ENCODE measurements at regions not wholly inside any gene's neighbourhood (a gene's known extent, or its start where the extent isn't known, plus 50 kb on each side); places are given as distances from the start of the nearest gene placed in this dataset.
"Not testable (repeated sequence)": the region's sequence is repeated elsewhere in the genome, so short reads cannot be mapped to it uniquely, and the experiment has no call there.

DNA sequence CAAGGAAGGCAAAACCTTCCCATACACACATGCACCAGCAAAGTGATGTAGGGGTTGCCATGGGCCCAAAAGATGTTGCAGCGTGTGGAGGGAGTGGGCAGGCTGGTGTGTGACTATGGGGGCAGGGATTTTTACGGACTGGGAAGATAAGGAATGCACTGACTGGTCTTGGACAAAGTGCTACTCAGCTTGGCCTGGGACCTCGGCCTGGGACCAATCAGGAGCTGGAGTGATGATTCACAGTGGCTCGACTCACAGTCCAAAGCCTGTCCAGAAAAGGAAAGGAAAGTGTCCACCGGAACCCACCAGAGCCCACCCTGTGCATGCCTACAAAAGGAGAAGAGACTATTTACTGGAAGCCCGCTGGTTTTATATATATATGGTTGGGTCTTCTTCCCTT, 567.0 kb upstream of the GNPDA2 start:
- H3K4me3 ChIP-seq (ENCODE audit: low read depth, low read length): no peak overlapping the region
- H3K4me1 ChIP-seq: no peaks in the 10 kb centered on the region
- TF ChIP-seq, protein P1, sequence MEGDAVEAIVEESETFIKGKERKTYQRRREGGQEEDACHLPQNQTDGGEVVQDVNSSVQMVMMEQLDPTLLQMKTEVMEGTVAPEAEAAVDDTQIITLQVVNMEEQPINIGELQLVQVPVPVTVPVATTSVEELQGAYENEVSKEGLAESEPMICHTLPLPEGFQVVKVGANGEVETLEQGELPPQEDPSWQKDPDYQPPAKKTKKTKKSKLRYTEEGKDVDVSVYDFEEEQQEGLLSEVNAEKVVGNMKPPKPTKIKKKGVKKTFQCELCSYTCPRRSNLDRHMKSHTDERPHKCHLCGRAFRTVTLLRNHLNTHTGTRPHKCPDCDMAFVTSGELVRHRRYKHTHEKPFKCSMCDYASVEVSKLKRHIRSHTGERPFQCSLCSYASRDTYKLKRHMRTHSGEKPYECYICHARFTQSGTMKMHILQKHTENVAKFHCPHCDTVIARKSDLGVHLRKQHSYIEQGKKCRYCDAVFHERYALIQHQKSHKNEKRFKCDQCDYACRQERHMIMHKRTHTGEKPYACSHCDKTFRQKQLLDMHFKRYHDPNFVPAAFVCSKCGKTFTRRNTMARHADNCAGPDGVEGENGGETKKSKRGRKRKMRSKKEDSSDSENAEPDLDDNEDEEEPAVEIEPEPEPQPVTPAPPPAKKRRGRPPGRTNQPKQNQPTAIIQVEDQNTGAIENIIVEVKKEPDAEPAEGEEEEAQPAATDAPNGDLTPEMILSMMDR (IDR thresholded peaks at IDR 0.05; ENCODE audit: low read depth, low read length): no peak
- no peaks in the 10 kb centered on the region for H3K9me3 ChIP-seq
- H3K27me3 ChIP-seq: no peaks in the 10 kb centered on the region
- no peaks in the 10 kb centered on the region for H3K36me3 ChIP-seq
- no peak for DNase-seq

DNA sequence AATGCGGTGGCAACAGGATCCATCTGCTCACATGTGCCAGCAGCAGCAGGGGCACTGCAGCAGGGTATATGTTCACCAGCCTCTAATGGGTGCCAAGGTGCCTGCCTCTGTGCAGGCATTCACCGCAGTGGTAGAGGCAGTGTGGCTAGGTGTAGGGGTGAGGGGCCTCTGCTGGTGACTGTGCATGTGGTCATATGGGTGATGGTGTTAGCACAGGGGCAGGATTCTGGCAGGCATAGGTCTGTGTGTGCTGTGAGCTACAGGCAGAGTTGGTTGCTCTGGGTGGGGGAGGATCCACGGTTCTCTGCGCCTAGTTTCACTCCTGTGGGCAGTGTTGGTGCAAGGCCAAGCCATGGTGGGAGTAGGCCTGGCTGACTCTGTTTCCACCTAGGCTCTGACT, 566.5 kb upstream of the GNPDA2 start:
- TF ChIP-seq, protein P1 (IDR thresholded peaks at IDR 0.05; ENCODE audit: low read depth, low read length): no peak
- Histone ChIP-seq H3K27me3 (no peaks in the 10 kb centered on the region), H3K4me3 (ENCODE audit: low read depth, low read length) (no peak overlapping the region), H3K4me1 (no peaks in the 10 kb centered on the region), H3K36me3 (no peaks in the 10 kb centered on the region), H3K9me3 (no peaks in the 10 kb centered on the region)
- no peak for DNase-seq

DNA sequence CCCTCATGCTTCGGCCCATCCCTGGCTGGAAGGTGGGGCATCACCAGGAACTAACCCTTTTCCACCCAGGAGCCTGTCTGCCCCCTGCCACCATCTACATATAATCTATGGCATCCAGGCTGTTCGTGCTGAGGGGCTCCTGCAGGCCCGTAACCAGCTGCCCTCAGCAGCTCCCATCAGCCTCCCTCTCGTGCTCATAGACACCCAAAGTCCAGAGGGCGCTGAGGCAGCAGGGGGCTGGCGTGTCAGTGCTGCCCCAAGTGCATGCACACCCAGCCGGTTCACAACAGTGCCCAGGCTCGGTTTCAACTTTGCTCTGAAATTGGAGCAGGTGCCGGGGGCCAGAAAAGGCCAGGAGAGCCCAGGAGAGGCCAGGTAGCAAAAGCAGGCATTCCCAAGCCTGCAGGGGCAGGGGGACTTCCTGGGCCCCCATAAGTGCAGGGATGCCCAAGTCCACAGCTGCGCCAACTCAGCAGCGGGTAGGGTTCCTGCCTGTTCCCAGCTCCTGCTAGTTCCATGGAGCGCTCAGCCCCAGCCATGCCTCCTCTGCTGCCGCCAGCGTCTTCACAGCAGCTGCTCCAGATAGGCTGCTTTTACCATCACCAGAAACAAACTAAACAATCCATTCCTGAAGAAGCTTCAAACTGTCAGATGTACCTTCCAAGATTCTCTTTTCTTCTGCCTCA, 558.2 kb upstream of the GNPDA2 start:
- no peaks in the 10 kb centered on the region for H3K4me1 ChIP-seq
- no peaks in the 10 kb centered on the region for H3K9me3 ChIP-seq
- no peaks in the 10 kb centered on the region for H3K36me3 ChIP-seq
- TF ChIP-seq, protein P1 (IDR thresholded peaks at IDR 0.05; ENCODE audit: low read depth, low read length): no peak
- no peaks in the 10 kb centered on the region for H3K27me3 ChIP-seq
- no peak for DNase-seq
- no peak overlapping the region for H3K4me3 ChIP-seq (ENCODE audit: low read depth, low read length)

DNA sequence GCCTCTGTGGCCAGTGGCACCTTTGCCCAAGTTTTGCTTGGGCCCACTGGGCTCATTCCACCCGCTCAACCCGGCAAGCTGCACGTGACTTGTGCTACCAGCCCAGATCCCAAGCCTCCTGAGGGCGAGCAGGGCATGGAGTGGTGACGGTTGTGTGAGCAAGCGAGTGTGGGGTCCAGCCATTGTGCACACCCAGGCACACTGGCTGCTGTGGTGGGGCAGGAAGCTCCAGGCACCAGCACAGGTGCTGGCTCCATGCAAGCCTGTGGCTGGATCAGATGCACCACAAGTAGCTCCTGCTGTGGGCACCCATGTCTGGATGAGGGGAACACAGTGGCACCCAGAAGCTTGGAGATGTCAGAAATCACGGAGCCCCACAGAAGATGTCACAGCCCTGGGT, 557.0 kb upstream of the GNPDA2 start:
- no peak for DNase-seq
- TF ChIP-seq, protein P1 (IDR thresholded peaks at IDR 0.05; ENCODE audit: low read depth, low read length): no peak
- Histone ChIP-seq H3K4me1 (no peaks in the 10 kb centered on the region), H3K36me3 (no peaks in the 10 kb centered on the region), H3K4me3 (ENCODE audit: low read depth, low read length) (no peak overlapping the region), H3K27me3 (no peaks in the 10 kb centered on the region), H3K9me3 (no peaks in the 10 kb centered on the region)

DNA sequence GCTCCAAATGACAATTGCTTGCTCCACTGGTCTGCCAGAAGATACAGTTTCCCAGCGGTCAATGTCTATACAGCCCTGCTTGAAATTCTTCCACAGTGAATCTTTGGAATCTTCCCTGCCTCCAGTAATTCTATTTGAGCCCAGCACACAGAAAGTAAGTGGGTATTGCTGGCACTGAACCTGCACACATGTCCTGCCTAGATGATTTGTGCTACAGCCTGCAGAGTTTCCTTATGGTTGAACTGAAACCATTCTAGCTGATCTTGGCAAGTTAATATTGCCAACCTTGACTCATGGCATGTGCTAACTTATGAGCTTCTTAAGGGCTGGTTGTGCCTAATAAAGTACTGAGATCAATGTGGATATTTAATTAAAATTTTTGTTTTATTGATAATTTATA, 553.8 kb upstream of the GNPDA2 start:
- no peaks in the 10 kb centered on the region for H3K27me3 ChIP-seq
- no peak for DNase-seq
- TF ChIP-seq, protein P1 (IDR thresholded peaks at IDR 0.05; ENCODE audit: low read depth, low read length): no peak
- no peaks in the 10 kb centered on the region for H3K9me3 ChIP-seq
- no peaks in the 10 kb centered on the region for H3K4me1 ChIP-seq
- H3K4me3 ChIP-seq (ENCODE audit: low read depth, low read length): no peak overlapping the region
- no peaks in the 10 kb centered on the region for H3K36me3 ChIP-seq

DNA sequence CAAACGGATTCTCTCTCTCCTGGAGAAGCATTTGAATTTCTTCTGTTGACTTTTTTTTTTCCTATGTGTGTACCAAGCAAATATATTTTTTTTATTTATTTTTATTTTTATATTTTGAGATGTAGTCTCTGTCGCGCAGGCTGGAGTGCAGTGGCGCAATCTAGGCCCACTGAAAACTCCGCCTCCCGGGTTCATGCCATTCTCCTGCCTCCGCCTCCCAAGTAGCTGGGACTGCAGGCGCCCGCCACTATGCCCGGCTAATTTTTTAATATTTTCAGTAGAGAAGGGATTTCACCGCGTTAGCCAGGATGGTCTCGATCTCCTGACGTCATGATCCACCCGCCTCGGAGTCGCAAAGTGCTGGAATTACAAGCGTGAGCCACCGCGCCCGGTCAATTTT, 549.5 kb upstream of the GNPDA2 start:
- no peak overlapping the region for H3K4me3 ChIP-seq (ENCODE audit: low read depth, low read length)
- no peaks in the 10 kb centered on the region for H3K27me3 ChIP-seq
- H3K36me3 ChIP-seq: no peaks in the 10 kb centered on the region
- H3K9me3 ChIP-seq: no peaks in the 10 kb centered on the region
- no peak for DNase-seq
- TF ChIP-seq, protein P1 (IDR thresholded peaks at IDR 0.05; ENCODE audit: low read depth, low read length): no peak
- no peaks in the 10 kb centered on the region for H3K4me1 ChIP-seq

DNA sequence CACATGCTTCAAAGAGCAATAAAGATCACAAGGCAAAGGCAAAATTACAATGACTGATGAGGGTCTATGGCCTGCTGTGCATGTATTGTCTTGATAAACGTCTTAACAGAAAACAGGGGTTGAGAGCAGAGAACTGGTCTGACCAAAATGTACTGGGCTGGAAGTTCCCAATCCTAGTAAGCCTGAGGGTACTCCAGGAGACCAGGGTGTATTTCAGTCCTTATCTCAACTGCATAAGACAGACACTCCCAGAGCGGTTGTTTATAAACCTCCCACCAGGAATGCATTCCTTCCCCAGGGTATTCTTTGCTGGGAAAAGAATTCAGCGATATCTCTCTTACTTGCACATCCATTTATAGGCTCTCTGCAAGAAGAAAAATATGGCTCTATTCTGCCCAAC, 521.8 kb upstream of the GNPDA2 start:
- not testable (repeated sequence) for H3K36me3 ChIP-seq; H3K4me1 ChIP-seq; H3K9me3 ChIP-seq; H3K27me3 ChIP-seq; H3K4me3 ChIP-seq (ENCODE audit: low read depth, low read length)
- DNase-seq: peak; percentile 32
